CD4-positive, CD25-positive, alpha-beta regulatory T cell (primary cell): ENCODE measurements at regions not wholly inside any gene's neighbourhood (a gene's known extent, or its start where the extent isn't known, plus 50 kb on each side); places are given as distances from the start of the nearest gene placed in this dataset.
A peak's percentile ranks its signal among the peaks of the same experiment; 100 is the strongest.

Source experiments
- ATAC-seq, 2 donors: fragments of 150-1000 bp; cut with Tn5 transposase; one replicate each; pipeline ENCODE4 v1.10.0; 2021; ENCODE audit warnings: low read depth in 2 of 2, moderate number of reproducible peaks in 2 of 2, moderate library complexity in 1 of 2
- DNase-seq, 3 donors: peaks; one replicate each; pipeline versions ENCODE4 v3.0.0 to v3.0.0-alpha.2; 2012 to 2022; ENCODE audit warnings: mixed read lengths in 1 of 3
- H3K27ac ChIP-seq: one replicate; pipeline ENCODE4 v1.7.0; 2013; ENCODE audit warnings: mild to moderate bottlenecking, low read length; ENCODE audit not compliant: insufficient read depth, poor library complexity, severe bottlenecking
- H3K27me3 ChIP-seq: one replicate; pipeline ENCODE4 v1.7.0; 2013; ENCODE audit warnings: low read length; ENCODE audit not compliant: control insufficient read depth, insufficient read depth
- H3K36me3 ChIP-seq: one replicate; pipeline ENCODE4 v1.7.0; 2013; ENCODE audit warnings: mild to moderate bottlenecking, low read length, moderate library complexity; ENCODE audit not compliant: control insufficient read depth, insufficient read depth
- H3K4me1 ChIP-seq: 2 replicates; pipeline ENCODE4 v1.7.0; 2013; ENCODE audit warnings: mild to moderate bottlenecking, low read length; ENCODE audit not compliant: insufficient read depth, control insufficient read depth, poor library complexity, severe bottlenecking
- H3K4me3 ChIP-seq: one replicate; pipeline ENCODE4 v1.7.0; 2013; ENCODE audit warnings: low read depth, mild to moderate bottlenecking, low read length, moderate library complexity
- H3K9me3 ChIP-seq, 2 experiments: 1 replicate in 1 of 2; 2 replicates in 1 of 2; pipeline ENCODE4 v1.7.0; 2013; ENCODE audit warnings: low read length in 2 of 2, mild to moderate bottlenecking in 1 of 2, moderate library complexity in 1 of 2; ENCODE audit not compliant: control insufficient read depth in 2 of 2
- H3K27ac Mint-ChIP-seq, 3 donors: one replicate each; pipeline ENCODE4 v1.8.0; 2020 to 2022; ENCODE audit warnings: mild to moderate bottlenecking in 3 of 3, mixed read lengths in 3 of 3, moderate library complexity in 2 of 3
- H3K27me3 Mint-ChIP-seq: one replicate; pipeline ENCODE4 v1.8.0; 2022; ENCODE audit warnings: mild to moderate bottlenecking, mixed read lengths
- H3K36me3 Mint-ChIP-seq: one replicate; pipeline ENCODE4 v1.8.0; 2020; ENCODE audit warnings: mixed read lengths
- H3K4me1 Mint-ChIP-seq, 4 donors: one replicate each; pipeline ENCODE4 v1.8.0; 2020 to 2022; ENCODE audit warnings: mixed read lengths in 4 of 4, mild to moderate bottlenecking in 1 of 4
- H3K4me3 Mint-ChIP-seq, 4 donors: one replicate each; pipeline ENCODE4 v1.8.0; 2020 to 2022; ENCODE audit warnings: mild to moderate bottlenecking in 4 of 4, mixed read lengths in 4 of 4, moderate library complexity in 3 of 4
- H3K9me3 Mint-ChIP-seq, 7 donors: one replicate each; pipeline ENCODE4 v1.8.0; 2020 to 2022; ENCODE audit warnings: mixed read lengths in 7 of 7, mild to moderate bottlenecking in 3 of 7, moderate library complexity in 2 of 7

DNA sequence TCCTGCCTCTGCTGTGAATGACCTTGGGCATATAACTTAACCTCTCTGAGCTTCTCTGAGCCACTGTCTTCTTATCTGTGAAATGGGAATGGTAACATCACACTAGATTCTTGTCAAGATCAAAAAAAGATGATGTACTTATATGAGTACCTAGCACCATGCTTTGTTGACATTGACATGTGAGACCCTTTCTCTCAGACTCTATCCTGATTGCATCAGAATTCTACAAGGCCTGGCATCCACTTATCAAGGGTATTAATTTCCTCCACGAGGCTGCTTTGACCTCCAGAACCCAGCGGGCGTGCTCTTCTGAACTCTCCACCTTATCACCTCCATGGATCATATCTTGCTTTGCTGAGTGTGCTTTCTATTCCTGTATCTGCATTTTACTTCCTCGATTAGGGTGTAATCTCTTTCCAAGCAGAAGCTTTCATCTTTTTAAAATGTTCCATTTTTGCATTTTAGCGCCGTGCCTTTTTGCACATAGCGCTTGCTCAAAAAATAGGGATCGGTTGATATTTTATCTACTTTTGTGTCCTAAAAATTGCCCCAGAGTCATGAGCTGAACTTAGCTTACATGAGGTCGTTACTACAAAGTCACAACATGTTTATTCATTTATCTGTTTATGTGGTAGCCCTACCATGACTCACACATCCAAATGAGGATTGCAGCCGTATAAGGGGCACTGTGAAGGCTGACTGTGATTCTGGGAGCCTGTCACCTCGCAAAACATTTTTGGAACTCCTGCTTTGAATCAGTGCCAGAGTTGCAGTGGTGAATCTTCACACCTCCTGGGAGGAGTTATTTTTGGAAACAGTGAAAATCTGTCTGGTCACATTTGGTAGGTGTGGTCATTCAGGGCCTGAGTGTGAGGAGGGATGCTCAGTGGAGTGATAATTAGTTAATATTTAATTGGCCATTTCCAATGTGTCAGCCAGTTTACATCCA lies 63.2 kb downstream of the IER5 start:
- peaks cover 7 to 58% (median 47%) of the 10 kb centered on the region in 4 donors for H3K4me1 Mint-ChIP-seq

DNA sequence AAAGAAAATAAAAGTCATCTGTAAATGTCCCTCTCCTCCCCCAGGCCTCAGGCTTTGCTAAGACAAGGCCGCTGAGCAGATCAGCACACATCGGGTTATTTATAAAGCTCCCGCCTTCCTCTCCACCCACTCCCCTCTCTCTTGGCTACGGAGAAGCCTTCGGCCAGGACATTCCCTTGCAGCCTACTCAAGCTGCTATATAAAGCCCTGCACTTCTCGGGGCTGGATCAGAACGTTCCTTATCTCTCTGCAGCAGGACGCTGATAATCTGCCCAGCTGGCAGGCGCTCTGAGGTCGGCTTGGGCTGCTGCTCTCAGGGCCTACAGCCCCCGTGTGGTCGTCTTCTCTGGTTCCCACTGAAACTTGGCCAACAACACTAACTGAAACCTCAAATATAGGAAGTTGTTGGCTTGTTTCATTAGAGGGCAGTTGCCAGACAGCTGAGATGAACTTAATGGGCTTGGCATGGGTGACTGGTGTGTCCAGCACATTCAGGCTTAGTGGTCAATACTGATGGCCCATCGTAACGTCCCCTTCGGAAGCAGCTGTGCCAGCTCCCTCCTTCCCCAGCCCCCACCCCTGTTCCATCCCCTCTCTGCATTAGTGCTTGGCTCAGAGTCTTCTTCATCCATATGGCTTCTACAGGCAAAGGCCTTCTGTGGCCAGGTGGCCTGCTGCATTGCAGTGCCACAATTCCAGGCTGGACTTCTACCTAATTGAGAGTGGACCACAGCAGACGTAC lies 64.6 kb downstream of the IER5 start:
- Histone ChIP-seq H3K4me1 (peaks cover 34% of the 10 kb centered on the region), H3K9me3 (no peaks in the 10 kb centered on the region), H3K36me3 (no peaks in the 10 kb centered on the region), H3K27ac (no peak overlapping the region), H3K27me3 (no peaks in the 10 kb centered on the region), H3K4me3 (no peak overlapping the region)
- H3K36me3 Mint-ChIP-seq: peaks cover 4% of the 10 kb centered on the region
- no peaks in the 10 kb centered on the region for H3K27me3 Mint-ChIP-seq
- H3K4me3 Mint-ChIP-seq: no peak overlapping the region
- peaks cover 11 to 58% (median 43%) of the 10 kb centered on the region in 4 donors for H3K4me1 Mint-ChIP-seq
- DNase-seq: no peak
- ATAC-seq: no peak
- no peaks in the 10 kb centered on the region for H3K9me3 Mint-ChIP-seq
- no peak overlapping the region for H3K27ac Mint-ChIP-seq

More for the DNA sequence above, 63.2 kb downstream of the IER5 start:
- ATAC-seq (no peak), DNase-seq (no peak)
- H3K9me3 Mint-ChIP-seq: no peaks in the 10 kb centered on the region
- no peaks in the 10 kb centered on the region for H3K9me3 ChIP-seq
- H3K36me3 ChIP-seq: no peaks in the 10 kb centered on the region
- H3K27me3 Mint-ChIP-seq: no peaks in the 10 kb centered on the region
- H3K4me1 ChIP-seq: peaks cover 42% of the 10 kb centered on the region
- peaks cover 4% of the 10 kb centered on the region for H3K36me3 Mint-ChIP-seq
- no peak overlapping the region for H3K27ac ChIP-seq
- H3K4me3 Mint-ChIP-seq: peak overlapping the region in 1 of 4 donors; percentile 26
- H3K27me3 ChIP-seq: no peaks in the 10 kb centered on the region
- peak overlapping the region; percentile 48 to 94 (median 86) for H3K27ac Mint-ChIP-seq
- H3K4me3 ChIP-seq: no peak overlapping the region

DNA sequence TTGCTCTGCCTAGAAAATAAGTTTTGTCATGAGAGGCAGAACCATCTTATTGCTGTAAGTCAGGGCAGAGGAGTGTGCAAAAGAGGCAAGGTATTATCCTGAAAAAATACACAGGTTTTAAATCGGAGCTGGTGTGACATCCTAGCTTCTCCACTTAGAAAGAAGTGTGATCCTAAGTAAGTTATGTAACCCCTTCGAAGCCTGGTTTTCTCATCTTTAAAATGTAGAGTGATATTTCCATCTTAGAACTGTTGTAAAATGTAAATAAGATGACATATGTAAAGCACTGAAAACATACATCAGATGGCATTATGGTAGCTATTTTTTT lies 65.1 kb downstream of the IER5 start:
- Mint-ChIP-seq H3K27ac (no peak overlapping the region), H3K36me3 (peaks cover 4% of the 10 kb centered on the region), H3K4me3 (no peak overlapping the region), H3K4me1 (peaks cover 11 to 59% (median 42%) of the 10 kb centered on the region in 4 donors), H3K27me3 (no peaks in the 10 kb centered on the region), H3K9me3 (no peaks in the 10 kb centered on the region)
- Histone ChIP-seq H3K9me3 (no peaks in the 10 kb centered on the region), H3K4me1 (peaks cover 34% of the 10 kb centered on the region), H3K27ac (no peak overlapping the region), H3K27me3 (no peaks in the 10 kb centered on the region), H3K36me3 (no peaks in the 10 kb centered on the region), H3K4me3 (no peak overlapping the region)
- ATAC-seq: no peak
- DNase-seq: no peak

DNA sequence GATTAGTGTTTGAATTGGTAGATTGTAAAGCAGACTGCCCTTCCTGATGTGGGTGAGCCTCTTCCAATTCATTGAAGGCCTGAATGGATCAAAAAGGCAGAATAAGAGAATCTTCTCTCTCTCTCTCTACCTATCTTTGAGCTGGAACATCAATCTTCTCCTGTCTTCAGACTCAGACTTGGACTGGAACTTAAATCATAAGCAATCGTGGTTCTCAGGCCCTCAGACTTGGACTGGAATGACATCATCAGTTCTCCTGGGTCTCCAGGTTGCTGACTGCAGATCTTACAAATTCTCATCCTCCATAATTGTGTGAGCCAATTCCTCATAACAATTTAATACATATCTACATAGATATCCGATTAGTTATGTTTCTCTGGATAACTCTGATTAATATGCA lies 66.8 kb downstream of the IER5 start:
- peaks cover 4% of the 10 kb centered on the region for H3K36me3 Mint-ChIP-seq
- H3K4me3 Mint-ChIP-seq: no peak overlapping the region
- H3K36me3 ChIP-seq: no peaks in the 10 kb centered on the region
- no peaks in the 10 kb centered on the region for H3K9me3 ChIP-seq
- no peak for ATAC-seq
- H3K27ac ChIP-seq: no peak overlapping the region
- peaks cover 16 to 59% (median 38%) of the 10 kb centered on the region in 4 donors for H3K4me1 Mint-ChIP-seq
- H3K27ac Mint-ChIP-seq: no peak overlapping the region
- H3K4me3 ChIP-seq: no peak overlapping the region
- peaks cover 32% of the 10 kb centered on the region for H3K4me1 ChIP-seq
- no peaks in the 10 kb centered on the region for H3K9me3 Mint-ChIP-seq
- H3K27me3 ChIP-seq: no peaks in the 10 kb centered on the region
- DNase-seq: no peak
- no peaks in the 10 kb centered on the region for H3K27me3 Mint-ChIP-seq

DNA sequence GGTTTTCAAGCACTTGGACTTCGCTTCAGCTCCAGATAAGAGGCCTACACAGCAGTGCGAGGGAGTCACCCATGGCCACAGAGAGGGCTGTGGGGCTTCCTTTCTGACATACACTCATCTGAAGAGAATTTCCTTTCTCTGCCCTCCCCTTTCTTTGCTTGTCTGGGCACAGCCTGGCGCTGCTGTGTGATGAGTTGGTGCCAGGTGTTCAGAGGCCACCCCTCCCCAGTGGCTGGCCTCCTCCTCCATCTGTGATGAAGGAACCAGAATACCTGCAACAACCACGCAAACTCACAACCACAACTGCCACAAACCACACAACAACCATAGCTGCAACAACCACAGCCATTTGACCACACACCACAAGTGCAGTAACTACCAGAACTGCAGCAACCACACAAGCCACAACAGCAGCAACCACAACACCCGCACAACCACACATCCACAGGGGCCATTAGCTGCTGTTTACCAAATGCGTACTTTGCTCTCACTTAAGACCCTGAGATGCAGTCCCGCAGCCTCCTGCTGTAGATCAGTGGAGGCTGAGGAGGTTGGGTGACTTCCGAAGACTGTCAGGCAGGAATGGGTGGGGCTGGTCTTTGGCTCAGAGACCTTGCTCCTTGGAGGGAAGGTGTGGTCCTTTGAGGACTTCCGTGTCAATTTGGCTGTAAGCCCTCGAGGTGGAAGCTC lies 71.1 kb downstream of the IER5 start:
- Histone ChIP-seq H3K27ac (peak overlapping the region; percentile 44), H3K27me3 (no peaks in the 10 kb centered on the region), H3K36me3 (no peaks in the 10 kb centered on the region), H3K4me1 (peaks cover 20% of the 10 kb centered on the region), H3K9me3 (peaks cover 17 to 21% of the 10 kb centered on the region in 2 experiments), H3K4me3 (no peak overlapping the region)
- Mint-ChIP-seq H3K4me3 (peak overlapping the region in 3 of 4 donors; percentile 53 to 80 (median 57)), H3K9me3 (peaks cover 2 to 28% (median 7%) of the 10 kb centered on the region in 7 donors), H3K4me1 (peaks cover 19 to 42% (median 21%) of the 10 kb centered on the region in 4 donors), H3K27me3 (no peaks in the 10 kb centered on the region), H3K27ac (peak overlapping the region; percentile 76 to 93 (median 81)), H3K36me3 (peaks cover 6% of the 10 kb centered on the region)
- peak; percentile 17 to 79 (median 48) for DNase-seq
- peak; percentile 77 to 84 for ATAC-seq

DNA sequence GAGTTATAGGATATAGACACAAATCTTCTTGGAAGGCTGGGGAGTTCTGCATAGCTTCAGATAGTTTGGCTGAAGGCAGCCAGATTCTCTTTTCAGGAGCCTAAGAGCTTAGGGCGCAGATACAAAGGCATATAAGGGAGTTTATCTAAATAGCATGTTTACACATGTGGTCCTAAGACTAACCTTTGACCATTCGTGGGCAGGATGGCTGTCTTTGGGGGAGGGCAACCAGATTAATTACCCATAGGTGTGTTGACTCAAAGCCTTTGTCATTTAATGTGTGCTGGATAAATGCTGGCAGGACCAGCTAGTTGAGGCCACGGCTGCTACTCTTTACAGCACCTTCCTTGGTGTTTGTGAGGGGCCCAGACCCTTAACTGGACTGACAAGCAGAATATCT lies 71.8 kb downstream of the IER5 start:
- Histone ChIP-seq H3K4me3 (no peak overlapping the region), H3K27ac (peak overlapping the region; percentile 44), H3K4me1 (peaks cover 20% of the 10 kb centered on the region), H3K9me3 (peaks cover 18 to 25% of the 10 kb centered on the region in 2 experiments), H3K36me3 (no peaks in the 10 kb centered on the region), H3K27me3 (no peaks in the 10 kb centered on the region)
- no peak for DNase-seq
- no peak for ATAC-seq
- Mint-ChIP-seq H3K27ac (peak overlapping the region; percentile 76 to 93 (median 81)), H3K4me1 (peaks cover 19 to 42% (median 21%) of the 10 kb centered on the region in 4 donors), H3K27me3 (no peaks in the 10 kb centered on the region), H3K36me3 (peaks cover 6% of the 10 kb centered on the region), H3K9me3 (peaks cover 4 to 33% (median 7%) of the 10 kb centered on the region in 7 donors), H3K4me3 (peak overlapping the region in 3 of 4 donors; percentile 53 to 80 (median 57))
